ENCODE measurements at regions not wholly inside any gene's neighbourhood (a gene's known extent, or its start where the extent isn't known, plus 50 kb on each side); places are given as distances from the start of the nearest gene placed in this dataset.
"Not testable (repeated sequence)": the region's sequence is repeated elsewhere in the genome, so short reads cannot be mapped to it uniquely, and the experiment has no call there.

- Histone ChIP-seq H3K4me1 (ENCODE audit: control insufficient read depth, insufficient read depth, low read length) (peaks cover 8% of the 10 kb centered on the region), H3K9ac (ENCODE audit: low read length) (no peak overlapping the region), H3K4me3 (ENCODE audit: low read depth, low read length) (no peak overlapping the region), H3K27me3 (ENCODE audit: control insufficient read depth, insufficient read depth, low read length) (no peaks in the 10 kb centered on the region), H3K9me3 (ENCODE audit: control insufficient read depth, insufficient read depth, low read depth, low read length) (no peaks in the 10 kb centered on the region), H3K27ac (ENCODE audit: low read depth, low read length) (no peak overlapping the region), H3K36me3 (ENCODE audit: control insufficient read depth, insufficient read depth, low read length) (no peaks in the 10 kb centered on the region)
These were observed 132.9 kb upstream of the LRIG1 start for GRCh38 chr3:66633402-66634381.

- Histone ChIP-seq H3K9ac (ENCODE audit: low read length) (no peak overlapping the region), H3K4me1 (ENCODE audit: control insufficient read depth, insufficient read depth, low read length) (no peaks in the 10 kb centered on the region; the same call in 1 of the 2 replicates), H3K27ac (ENCODE audit: low read depth, low read length) (no peak overlapping the region), H3K27me3 (ENCODE audit: control insufficient read depth, insufficient read depth, low read length) (no peaks in the 10 kb centered on the region), H3K9me3 (ENCODE audit: control insufficient read depth, insufficient read depth, low read depth, low read length) (no peaks in the 10 kb centered on the region), H3K4me3 (ENCODE audit: low read depth, low read length) (no peak overlapping the region), H3K36me3 (ENCODE audit: control insufficient read depth, insufficient read depth, low read length) (no peaks in the 10 kb centered on the region)
These were observed 137.9 kb upstream of the LRIG1 start for GRCh38 chr3:66638717-66639116.

DNA sequence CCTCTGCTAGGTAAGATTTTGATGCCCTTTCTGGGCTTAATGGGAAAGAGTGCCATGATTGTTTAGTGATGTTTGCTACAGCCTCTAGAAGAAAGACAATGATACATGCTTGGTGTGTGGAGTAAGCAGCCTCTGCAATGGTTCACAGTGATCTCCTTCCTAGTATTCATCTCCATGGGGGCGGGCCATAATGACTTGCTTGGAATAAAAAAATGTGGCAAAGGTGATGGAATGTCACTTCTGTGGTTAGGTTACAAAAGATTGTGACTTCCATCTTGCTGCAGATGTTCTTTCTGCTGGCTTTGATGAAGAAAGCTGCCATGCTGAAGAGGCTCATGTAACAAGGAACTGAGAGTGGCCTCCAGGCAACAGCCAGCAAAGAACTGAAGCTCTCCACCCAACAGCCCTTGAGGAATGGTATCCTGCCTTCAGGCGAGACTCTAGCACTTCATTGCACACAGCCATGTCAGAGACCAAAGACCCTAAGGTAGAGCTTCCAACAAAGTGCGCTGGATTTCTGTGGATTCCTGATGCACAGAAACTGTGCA is 139.1 kb upstream of the LRIG1 start:
- H3K4me3 ChIP-seq (ENCODE audit: low read depth, low read length) = no peak overlapping the region
- no peak overlapping the region for H3K27ac ChIP-seq (ENCODE audit: low read depth, low read length)
- H3K36me3 ChIP-seq (ENCODE audit: control insufficient read depth, insufficient read depth, low read length) = no peaks in the 10 kb centered on the region
- peaks cover 4% of the 10 kb centered on the region; the same call in 1 of the 2 replicates for H3K9me3 ChIP-seq (ENCODE audit: control insufficient read depth, insufficient read depth, low read depth, low read length)
- H3K4me1 ChIP-seq (ENCODE audit: control insufficient read depth, insufficient read depth, low read length) = no peaks in the 10 kb centered on the region
- no peak overlapping the region for H3K9ac ChIP-seq (ENCODE audit: low read length)
- no peaks in the 10 kb centered on the region for H3K27me3 ChIP-seq (ENCODE audit: control insufficient read depth, insufficient read depth, low read length)

DNA sequence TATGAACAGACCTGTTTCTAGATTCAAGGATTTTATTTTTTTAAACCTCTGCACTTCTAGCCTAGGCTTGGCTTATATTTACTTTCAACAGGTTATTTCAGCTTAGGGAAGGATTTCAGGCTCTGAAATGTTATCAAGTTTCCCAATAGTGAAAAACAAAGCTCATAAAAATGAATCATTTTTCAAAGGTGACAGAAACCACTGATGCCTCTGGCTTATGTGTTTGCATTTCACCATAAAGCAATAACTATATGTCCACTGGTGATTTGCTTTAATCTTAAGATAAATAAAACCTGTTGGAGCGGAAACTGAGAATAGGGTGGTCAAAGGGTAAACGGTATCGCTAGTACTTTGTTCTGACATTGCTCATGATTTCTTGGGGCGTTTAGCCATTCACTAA is 141.2 kb upstream of the LRIG1 start:
- Histone ChIP-seq H3K27ac (ENCODE audit: low read depth, low read length) (no peak overlapping the region), H3K4me3 (ENCODE audit: low read depth, low read length) (no peak overlapping the region), H3K9me3 (ENCODE audit: control insufficient read depth, insufficient read depth, low read depth, low read length) (peaks cover 4% of the 10 kb centered on the region; the same call in 1 of the 2 replicates), H3K36me3 (ENCODE audit: control insufficient read depth, insufficient read depth, low read length) (no peaks in the 10 kb centered on the region), H3K4me1 (ENCODE audit: control insufficient read depth, insufficient read depth, low read length) (no peaks in the 10 kb centered on the region), H3K27me3 (ENCODE audit: control insufficient read depth, insufficient read depth, low read length) (no peaks in the 10 kb centered on the region), H3K9ac (ENCODE audit: low read length) (no peak overlapping the region)

DNA sequence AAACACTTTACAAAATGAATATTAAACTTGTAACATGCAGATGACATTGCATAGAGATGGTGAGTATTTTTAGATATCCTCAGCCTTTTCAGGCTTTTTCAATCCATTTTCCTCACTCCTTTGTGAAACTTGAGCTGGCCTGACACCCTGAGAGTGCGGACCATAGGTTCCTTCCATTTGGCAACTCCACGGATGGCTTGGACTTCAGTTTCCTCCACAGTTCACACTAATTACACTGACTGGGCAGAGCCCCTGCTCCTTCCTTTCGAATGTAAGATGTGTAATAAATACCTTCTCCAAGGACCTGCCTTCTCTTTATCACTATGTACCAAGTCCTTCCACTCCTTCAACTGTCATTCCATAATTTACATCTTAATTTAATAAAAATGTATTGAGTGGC is 141.7 kb upstream of the LRIG1 start:
- no peaks in the 10 kb centered on the region for H3K4me1 ChIP-seq (ENCODE audit: control insufficient read depth, insufficient read depth, low read length)
- H3K9ac ChIP-seq (ENCODE audit: low read length) = no peak overlapping the region
- H3K27ac ChIP-seq (ENCODE audit: low read depth, low read length) = no peak overlapping the region
- no peaks in the 10 kb centered on the region for H3K27me3 ChIP-seq (ENCODE audit: control insufficient read depth, insufficient read depth, low read length)
- H3K36me3 ChIP-seq (ENCODE audit: control insufficient read depth, insufficient read depth, low read length) = no peaks in the 10 kb centered on the region
- peaks cover 4% of the 10 kb centered on the region; the same call in 1 of the 2 replicates for H3K9me3 ChIP-seq (ENCODE audit: control insufficient read depth, insufficient read depth, low read depth, low read length)
- H3K4me3 ChIP-seq (ENCODE audit: low read depth, low read length) = no peak overlapping the region

GRCh38 chr3:66644549-66644948 is 143.7 kb upstream of the LRIG1 start:
- no peak overlapping the region for H3K27ac ChIP-seq (ENCODE audit: low read depth, low read length)
- H3K36me3 ChIP-seq (ENCODE audit: control insufficient read depth, insufficient read depth, low read length) = no peaks in the 10 kb centered on the region
- no peaks in the 10 kb centered on the region for H3K27me3 ChIP-seq (ENCODE audit: control insufficient read depth, insufficient read depth, low read length)
- no peaks in the 10 kb centered on the region for H3K4me1 ChIP-seq (ENCODE audit: control insufficient read depth, insufficient read depth, low read length)
- peaks cover 4% of the 10 kb centered on the region; the same call in 1 of the 2 replicates for H3K9me3 ChIP-seq (ENCODE audit: control insufficient read depth, insufficient read depth, low read depth, low read length)
- no peak overlapping the region for H3K4me3 ChIP-seq (ENCODE audit: low read depth, low read length)
- no peak overlapping the region for H3K9ac ChIP-seq (ENCODE audit: low read length)

DNA sequence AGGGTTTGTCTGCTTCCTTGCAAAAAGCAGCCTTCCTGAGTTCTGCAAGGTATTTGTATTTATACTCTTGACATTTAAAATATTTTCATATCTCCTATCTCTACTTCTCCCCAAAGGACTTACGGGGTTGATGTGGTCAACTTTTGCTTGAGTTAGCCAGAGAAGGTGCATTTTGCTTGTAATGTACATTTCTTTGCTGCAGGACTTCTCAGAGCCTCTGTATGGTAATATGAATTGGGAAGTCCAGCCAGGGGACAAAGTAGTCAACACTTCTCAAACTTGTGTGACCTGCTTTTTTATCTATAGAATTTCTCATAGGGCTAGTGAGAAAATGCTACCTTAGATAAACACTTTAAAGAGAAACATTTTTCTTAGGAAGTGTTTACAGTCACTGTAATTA is 148.2 kb upstream of the LRIG1 start:
- Histone ChIP-seq H3K4me1 (ENCODE audit: control insufficient read depth, insufficient read depth, low read length) (no peaks in the 10 kb centered on the region), H3K27ac (ENCODE audit: low read depth, low read length) (no peak overlapping the region), H3K4me3 (ENCODE audit: low read depth, low read length) (no peak overlapping the region), H3K9ac (ENCODE audit: low read length) (no peak overlapping the region), H3K36me3 (ENCODE audit: control insufficient read depth, insufficient read depth, low read length) (no peaks in the 10 kb centered on the region), H3K9me3 (ENCODE audit: control insufficient read depth, insufficient read depth, low read depth, low read length) (peaks cover 4% of the 10 kb centered on the region; the same call in 1 of the 2 replicates), H3K27me3 (ENCODE audit: control insufficient read depth, insufficient read depth, low read length) (no peaks in the 10 kb centered on the region)

GRCh38 chr3:66651520-66651919 is 150.7 kb upstream of the LRIG1 start:
- H3K27me3 ChIP-seq (ENCODE audit: control insufficient read depth, insufficient read depth, low read length); H3K4me1 ChIP-seq (ENCODE audit: control insufficient read depth, insufficient read depth, low read length); H3K4me3 ChIP-seq (ENCODE audit: low read depth, low read length); H3K9ac ChIP-seq (ENCODE audit: low read length); H3K27ac ChIP-seq (ENCODE audit: low read depth, low read length); H3K9me3 ChIP-seq (ENCODE audit: control insufficient read depth, insufficient read depth, low read depth, low read length); H3K36me3 ChIP-seq (ENCODE audit: control insufficient read depth, insufficient read depth, low read length): not testable (repeated sequence)

- not testable (repeated sequence) for H3K9ac ChIP-seq (ENCODE audit: low read length); H3K9me3 ChIP-seq (ENCODE audit: control insufficient read depth, insufficient read depth, low read depth, low read length); H3K36me3 ChIP-seq (ENCODE audit: control insufficient read depth, insufficient read depth, low read length); H3K27ac ChIP-seq (ENCODE audit: low read depth, low read length); H3K4me1 ChIP-seq (ENCODE audit: control insufficient read depth, insufficient read depth, low read length); H3K27me3 ChIP-seq (ENCODE audit: control insufficient read depth, insufficient read depth, low read length); H3K4me3 ChIP-seq (ENCODE audit: low read depth, low read length)
These were observed 151.3 kb upstream of the LRIG1 start for GRCh38 chr3:66652100-66652499.

DNA sequence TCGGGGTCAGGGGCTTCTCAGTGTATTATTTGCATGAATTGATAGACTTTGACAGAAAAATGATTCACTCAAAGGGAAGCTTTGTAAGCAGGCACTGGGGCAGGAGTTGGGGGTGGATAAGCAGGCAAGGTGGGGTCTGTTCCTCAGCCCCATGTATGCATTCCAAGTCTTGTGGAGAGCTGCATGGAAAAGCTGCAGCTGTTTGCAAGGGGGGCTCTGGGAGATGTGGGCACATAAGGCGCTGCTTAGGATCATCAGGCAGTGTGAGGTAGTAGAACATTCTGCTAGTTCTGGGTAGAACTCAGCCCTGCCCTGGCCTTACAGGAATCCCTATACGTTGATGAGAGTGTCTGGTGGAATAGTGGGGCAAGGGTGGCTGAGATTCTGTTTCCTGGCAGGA is 154.2 kb upstream of the LRIG1 start:
- H3K27me3 ChIP-seq (ENCODE audit: control insufficient read depth, insufficient read depth, low read length) = no peaks in the 10 kb centered on the region
- no peak overlapping the region for H3K27ac ChIP-seq (ENCODE audit: low read depth, low read length)
- H3K9ac ChIP-seq (ENCODE audit: low read length) = no peak overlapping the region
- no peak overlapping the region for H3K4me3 ChIP-seq (ENCODE audit: low read depth, low read length)
- H3K9me3 ChIP-seq (ENCODE audit: control insufficient read depth, insufficient read depth, low read depth, low read length) = no peaks in the 10 kb centered on the region
- H3K4me1 ChIP-seq (ENCODE audit: control insufficient read depth, insufficient read depth, low read length) = no peaks in the 10 kb centered on the region
- no peaks in the 10 kb centered on the region for H3K36me3 ChIP-seq (ENCODE audit: control insufficient read depth, insufficient read depth, low read length)

- no peaks in the 10 kb centered on the region for H3K36me3 ChIP-seq (ENCODE audit: control insufficient read depth, insufficient read depth, low read length)
- H3K4me3 ChIP-seq (ENCODE audit: low read depth, low read length) = no peak overlapping the region
- no peak overlapping the region for H3K27ac ChIP-seq (ENCODE audit: low read depth, low read length)
- no peak overlapping the region for H3K9ac ChIP-seq (ENCODE audit: low read length)
- no peaks in the 10 kb centered on the region for H3K9me3 ChIP-seq (ENCODE audit: control insufficient read depth, insufficient read depth, low read depth, low read length)
- H3K27me3 ChIP-seq (ENCODE audit: control insufficient read depth, insufficient read depth, low read length) = no peaks in the 10 kb centered on the region
- no peaks in the 10 kb centered on the region for H3K4me1 ChIP-seq (ENCODE audit: control insufficient read depth, insufficient read depth, low read length)
These were observed 154.8 kb upstream of the LRIG1 start for GRCh38 chr3:66655671-66656070.

Measured in HUES6 (cell line).